G401 (cell line): ENCODE measurements at regions not wholly inside any gene's neighbourhood (a gene's known extent, or its start where the extent isn't known, plus 50 kb on each side); places are given as distances from the start of the nearest gene placed in this dataset.

Experiments
- DNase-seq: peaks from one replicate; pipeline ENCODE4 v3.0.0-alpha.2; 2015; ENCODE audit warnings: low spot score
- in situ Hi-C: cut with HindIII; loops from 2 replicates; pipeline ENCODE4 v1.10.0; 2016; ENCODE audit warnings: low sequenced_read_pairs, mixed read lengths

DNA sequence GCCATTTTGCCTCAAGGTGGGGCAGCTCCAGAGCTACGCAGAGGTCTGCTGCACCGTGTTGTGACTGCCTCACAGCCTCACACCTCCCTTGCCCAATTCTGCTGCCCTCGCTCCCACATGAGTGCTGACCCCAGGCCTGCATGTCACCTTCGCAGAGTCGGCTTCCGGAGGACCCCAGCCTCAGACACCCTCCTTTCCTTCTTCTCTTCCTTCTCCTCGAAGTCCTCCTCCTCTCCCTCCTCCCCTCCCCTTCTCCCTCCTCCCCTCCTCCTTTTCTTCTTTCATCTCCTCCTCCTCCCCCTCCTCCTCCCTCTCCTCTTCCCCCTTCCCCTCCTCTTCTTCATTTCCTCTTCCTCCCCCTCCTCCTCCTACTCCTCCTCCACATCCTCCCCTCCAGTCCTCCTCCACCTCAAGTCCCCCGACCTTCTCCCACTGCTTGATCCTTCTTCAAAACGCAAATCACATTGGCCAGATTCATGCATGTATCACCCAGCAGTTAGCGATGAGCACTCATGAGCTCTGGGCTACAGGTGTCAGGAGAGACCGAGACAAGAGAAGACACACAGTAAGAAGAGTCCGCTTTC, 243.8 kb downstream of the RBFOX3 start:
- in situ Hi-C loops: no loop called here
- no peak for DNase-seq

DNA sequence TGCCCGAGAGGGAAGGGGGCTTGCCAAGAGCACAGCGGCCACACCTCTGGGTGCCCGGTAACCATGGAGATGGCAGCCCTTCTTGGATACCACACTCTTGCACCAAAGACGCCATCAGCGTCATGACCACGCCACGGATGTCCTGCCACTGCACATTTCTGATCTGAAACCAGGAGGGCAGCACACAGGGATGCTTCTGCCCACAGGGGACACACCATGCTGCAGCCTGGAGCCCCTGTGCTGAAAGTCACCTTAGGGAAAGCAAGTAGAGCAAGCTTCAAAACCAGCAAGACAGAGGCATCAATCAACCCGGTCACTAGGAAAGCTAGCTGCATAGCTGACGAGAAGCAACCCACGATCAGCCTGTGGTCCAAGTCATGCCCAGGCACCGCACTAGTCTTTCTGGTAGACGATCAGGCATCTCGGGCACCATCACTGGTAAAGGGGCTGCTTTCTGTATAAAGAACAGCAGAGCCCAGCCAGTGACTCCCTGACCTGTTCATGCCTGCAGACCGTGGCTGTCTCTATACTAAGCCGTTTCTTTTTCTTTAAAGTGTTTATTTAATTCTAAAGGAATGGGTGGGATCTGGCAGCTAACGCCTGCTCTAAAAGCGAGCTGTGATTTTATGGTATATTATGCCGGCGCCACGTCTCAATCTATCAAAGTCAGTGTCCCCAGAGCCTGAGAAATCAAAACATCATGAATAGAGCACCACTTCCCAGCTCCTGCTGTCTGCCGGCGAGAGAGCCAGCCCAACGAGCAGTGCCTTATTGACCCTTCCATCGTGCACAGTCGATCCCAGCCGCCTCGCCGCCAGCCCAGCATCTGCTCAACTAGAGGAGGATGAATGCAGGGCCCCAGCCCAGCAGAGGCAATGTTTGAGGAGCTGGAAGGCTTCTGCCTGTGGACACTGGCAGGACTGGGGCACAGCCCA, 244.7 kb downstream of the RBFOX3 start:
- in situ Hi-C loops: no loop called here

DNA sequence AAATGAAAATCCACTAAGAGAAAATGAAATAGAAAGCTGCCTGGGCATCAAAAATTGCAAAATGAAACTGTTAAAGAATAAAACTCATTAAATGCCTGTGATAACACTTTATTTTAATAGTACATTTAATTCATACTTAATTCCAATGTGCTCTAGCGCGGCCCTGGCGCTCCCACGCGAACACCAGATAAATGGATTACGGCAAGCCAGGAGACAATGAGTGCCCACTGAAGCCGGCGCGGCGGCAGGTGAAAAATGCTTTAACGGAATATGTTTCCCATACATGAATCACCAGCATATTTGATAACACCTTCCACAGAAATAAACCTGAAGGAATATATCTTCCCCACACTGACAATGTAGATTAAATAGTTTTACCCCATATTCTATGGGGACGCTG, 245.5 kb downstream of the RBFOX3 start:
- no peak for DNase-seq
- in situ Hi-C loops: no loop called here

More for the DNA sequence above, 244.7 kb downstream of the RBFOX3 start:
- no peak for DNase-seq

DNA sequence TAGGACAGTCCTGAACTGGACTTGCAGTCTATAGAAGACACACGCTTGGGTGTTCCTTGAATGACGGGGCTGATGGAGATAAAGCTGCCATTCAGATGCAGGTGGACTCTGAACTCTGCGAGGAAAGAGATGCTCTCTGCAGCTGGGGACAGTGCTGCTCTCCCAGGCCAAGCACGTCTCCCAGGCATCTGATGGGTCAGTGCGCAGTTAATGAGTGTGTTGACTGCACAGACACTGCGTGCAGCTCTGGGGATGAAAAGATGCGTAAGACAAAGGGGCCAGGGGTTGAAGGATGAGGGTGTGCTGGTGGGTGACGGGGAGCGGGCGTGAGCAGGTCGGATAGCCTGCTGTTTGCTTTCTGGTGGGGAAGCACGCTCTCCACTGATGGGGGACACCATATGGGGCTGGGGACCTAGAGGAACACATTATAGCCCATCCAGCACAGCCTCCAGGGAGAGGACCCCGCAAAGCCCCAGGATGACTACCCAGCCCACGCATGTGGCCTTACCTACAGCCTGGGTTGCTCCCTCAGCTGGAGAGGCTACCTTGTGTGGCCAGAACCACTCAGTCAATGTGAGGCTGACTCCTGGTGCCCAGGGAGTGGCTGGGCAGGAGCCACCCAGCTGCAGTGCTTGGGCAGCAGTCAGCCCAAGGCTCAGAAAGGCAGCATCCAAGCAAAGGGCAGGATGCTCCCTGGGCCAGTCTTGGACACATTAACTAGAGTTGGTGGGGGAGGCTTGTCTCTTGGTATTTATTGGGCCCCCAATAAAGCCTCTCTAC, 246.3 kb downstream of the RBFOX3 start:
- in situ Hi-C loops: no loop called here
- no peak for DNase-seq

DNA sequence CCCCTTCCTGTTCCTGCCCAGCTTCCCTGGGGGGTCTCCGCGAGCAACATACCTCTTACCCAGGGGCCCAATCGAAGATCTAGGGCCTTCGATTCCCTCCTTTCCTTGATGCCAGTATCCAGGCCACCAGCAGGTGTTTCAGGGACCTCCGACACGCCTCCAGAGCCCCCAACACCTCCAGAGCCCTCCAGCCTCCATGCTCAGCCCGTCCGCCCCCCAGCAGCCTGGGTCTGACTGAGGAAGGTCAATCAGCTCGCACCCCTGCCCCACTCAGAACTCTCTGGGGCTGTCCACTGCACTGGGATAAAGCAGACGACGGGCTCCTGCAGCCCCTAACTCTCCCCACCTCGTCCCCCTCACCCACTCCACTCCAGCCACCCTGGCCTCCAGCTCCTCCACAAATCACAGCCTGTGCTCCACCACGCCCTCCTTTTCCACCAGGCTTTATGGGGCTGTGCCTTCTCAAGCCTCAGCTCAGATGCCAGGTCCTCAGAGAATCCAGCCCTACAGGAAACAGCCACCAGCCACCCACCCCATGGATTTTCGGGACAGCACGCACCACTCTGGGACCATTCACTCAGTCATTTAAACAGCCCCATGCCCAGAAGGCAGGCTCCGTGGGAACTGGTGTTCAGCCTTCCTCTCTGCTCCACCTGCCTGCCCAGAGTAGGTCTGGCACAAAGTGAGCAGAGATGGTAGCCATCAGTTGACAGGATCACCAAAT, 247.1 kb downstream of the RBFOX3 start:
- in situ Hi-C loops: no loop called here
- peak; percentile 58 for DNase-seq

GRCh38 chr17:79362772-79363305, 248.0 kb downstream of the RBFOX3 start:
- in situ Hi-C loops: no loop called here
- DNase-seq: no peak

DNA sequence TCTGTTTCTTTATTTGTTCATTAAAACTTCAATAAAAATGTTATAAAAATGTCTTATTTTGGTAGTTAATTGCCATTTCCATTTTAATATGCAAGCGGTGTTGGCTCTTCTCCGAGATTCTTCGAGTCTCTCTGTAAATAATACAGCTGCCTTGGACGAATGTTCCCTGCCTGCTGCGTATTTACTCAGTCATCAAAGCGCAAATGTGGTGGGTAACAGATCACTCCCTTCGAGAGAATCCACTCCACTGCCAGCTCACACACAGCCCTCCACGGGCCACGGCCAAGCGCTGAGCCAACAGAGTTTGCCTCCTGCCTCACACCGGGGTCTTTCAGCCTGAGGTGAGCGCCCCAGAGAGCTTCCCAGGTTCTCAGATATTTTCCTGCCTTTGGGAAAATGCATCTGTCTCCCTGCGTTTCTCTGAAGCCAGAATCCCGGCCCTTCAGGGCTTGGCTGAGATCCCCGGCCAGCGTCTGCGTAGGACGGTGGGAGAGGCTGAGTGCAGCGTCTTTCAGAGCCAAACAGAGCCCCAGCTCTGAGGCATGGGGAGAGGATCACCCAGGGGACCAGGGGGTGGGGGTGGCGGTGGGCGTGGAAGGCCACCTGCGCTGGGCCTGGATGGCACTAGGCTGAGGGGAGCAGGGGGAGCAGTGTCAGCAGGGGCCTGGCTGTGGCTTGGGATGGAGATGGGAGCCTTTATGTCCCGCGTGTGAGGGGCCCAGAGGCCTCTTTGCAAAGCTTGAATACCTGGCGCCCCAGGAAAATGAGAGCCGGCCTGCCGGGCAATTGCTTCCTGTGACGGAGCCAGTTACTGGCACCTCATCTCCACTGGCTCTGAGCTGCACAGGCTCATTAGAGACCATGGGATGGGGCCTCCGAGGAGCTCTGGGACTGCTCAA, 248.7 kb downstream of the RBFOX3 start:
- in situ Hi-C loops: no loop called here
- peak; percentile 65 for DNase-seq

GRCh38 chr17:79361221-79361734, 249.6 kb downstream of the RBFOX3 start:
- in situ Hi-C loops: no loop called here

GRCh38 chr17:79360196-79360595, 250.7 kb downstream of the RBFOX3 start:
- DNase-seq: no peak
- in situ Hi-C loops: no loop called here

More at GRCh38 chr17:79361221-79361734, 249.6 kb downstream of the RBFOX3 start:
- no peak for DNase-seq

DNA sequence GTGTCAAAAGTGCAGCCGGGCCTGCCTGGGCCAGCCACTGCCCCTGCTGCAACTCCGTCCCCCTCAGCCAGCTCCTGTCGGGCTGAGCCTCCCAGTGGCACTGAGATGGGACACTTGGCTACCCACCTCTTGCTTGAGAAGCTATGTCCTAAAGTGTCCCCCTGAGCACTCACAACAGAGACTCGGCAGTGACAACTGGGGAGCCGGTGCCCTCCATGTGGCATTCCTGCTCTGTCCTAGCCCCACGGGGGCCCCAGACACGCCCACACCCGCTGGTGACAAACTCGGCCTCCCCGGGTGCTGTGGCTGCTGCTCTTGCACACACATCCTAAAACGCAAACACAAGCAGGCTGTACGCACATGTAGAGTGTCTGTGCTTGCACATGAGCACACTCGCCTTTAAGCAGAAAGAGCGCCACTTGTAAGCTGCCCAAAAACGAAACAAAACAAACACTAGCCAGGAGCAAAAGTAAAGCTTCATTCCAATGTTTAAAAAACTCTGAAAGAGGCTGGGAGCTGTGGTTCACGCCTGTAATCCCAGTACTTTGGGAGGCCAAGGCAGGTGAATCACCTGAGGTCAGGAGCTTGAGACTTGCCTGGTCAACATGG, 253.9 kb downstream of the RBFOX3 start:
- in situ Hi-C loops: no loop called here
- no peak for DNase-seq

DNA sequence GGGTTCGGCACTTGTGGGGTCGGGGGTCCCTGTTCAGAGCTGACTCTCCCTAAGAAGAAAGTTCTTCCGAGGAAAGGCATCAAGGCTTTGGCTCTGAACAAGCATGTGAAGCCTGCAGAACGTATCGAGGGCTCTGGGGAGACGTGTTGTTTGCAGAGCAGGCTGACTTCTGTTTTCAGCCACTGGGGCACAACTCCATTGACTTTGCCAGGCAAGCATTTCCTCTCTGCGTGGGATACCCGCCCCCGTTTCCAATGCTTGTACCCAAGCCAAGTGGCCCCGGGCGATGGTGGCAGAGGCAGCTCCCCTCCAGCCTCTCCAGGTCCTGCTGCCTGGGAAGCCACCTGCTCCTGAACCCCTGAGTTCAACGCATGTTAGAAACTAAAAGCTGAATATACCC, 255.7 kb downstream of the RBFOX3 start:
- in situ Hi-C loops: no loop called here
- DNase-seq: no peak

DNA sequence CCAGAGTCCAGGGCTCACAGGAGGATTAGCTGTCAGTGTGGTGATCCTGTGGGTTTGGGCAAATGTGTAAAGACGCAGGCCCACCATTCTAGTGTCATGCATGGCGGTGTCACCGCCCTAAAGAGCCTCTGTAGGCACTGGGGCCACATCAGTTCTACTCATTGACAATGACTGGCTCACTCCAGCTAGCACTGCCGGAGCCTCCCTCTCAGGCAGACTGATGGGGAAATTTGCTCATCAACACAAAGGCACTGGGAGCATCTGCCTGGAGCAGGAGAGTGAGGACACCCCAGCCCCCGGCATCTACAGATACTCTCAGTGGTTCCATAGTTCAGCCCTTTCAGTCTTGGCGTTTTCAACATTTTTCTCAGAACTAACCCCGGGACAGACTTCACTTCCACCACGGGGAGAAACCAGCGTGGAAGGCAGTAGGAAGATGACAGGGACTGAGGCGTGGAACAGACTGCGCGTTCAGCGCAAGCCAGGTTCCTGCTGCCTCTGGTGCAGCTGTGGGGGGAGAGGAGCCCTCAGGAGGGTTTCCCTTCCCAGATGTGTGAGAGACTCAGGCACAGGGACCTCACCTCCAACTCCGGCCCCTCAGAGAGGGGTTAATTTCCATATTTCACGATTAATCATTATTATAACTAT, 256.6 kb downstream of the RBFOX3 start:
- DNase-seq: no peak
- in situ Hi-C loops: loop anchor here (5.0 kb wide), 1 partner anchor 52 kb away; no protein-coding TSS in a partner anchor

DNA sequence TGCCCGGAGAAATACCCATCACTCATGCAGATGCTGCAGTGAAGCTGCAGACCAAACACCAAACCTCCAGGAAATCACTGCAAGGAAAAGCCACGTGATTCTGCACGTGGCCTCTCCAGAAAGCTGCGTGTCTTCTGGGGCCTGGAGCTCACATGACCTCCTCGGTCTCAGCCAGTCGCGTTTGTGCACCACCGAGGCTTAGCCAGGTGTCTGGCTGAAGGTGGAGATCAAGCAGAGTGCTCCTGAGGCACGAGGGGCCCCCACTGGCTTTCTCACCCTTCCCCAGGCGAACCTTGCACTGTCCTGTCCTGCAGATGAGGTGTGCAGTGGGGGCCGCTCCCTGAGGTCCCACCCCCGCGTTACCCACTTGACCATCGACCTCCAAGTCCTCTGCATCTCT, 257.3 kb downstream of the RBFOX3 start:
- DNase-seq: no peak
- in situ Hi-C loops: loop anchor here (5.0 kb wide), 1 partner anchor 51 kb away; no protein-coding TSS in a partner anchor

DNA sequence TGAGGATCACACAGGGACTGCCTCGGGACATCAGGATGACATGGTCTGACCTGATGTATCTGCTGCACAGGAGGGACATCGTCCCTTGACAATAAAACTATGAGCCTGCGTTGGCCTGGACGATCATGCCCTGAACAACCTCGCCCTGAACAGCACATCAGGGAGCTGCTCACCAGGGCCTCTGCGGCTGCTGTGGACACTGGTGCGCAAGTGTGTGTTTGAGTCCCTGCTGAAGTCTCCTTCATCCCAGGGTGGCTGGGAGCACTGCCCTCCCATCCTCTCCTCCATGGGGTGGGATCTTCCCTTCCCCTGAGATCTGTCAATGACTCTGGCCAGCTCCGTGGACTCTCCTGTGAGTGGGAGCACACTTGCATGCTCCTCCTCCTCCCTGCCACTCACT, 257.8 kb downstream of the RBFOX3 start:
- in situ Hi-C loops: loop anchor here (5.0 kb wide), 1 partner anchor 51 kb away; no protein-coding TSS in a partner anchor
- no peak for DNase-seq

- in situ Hi-C loops: loop anchor here (5.0 kb wide), 1 partner anchor 48 kb away; no protein-coding TSS in a partner anchor
- DNase-seq: no peak
Observed at GRCh38 chr17:79350533-79350932, 260.3 kb downstream of the RBFOX3 start.

DNA sequence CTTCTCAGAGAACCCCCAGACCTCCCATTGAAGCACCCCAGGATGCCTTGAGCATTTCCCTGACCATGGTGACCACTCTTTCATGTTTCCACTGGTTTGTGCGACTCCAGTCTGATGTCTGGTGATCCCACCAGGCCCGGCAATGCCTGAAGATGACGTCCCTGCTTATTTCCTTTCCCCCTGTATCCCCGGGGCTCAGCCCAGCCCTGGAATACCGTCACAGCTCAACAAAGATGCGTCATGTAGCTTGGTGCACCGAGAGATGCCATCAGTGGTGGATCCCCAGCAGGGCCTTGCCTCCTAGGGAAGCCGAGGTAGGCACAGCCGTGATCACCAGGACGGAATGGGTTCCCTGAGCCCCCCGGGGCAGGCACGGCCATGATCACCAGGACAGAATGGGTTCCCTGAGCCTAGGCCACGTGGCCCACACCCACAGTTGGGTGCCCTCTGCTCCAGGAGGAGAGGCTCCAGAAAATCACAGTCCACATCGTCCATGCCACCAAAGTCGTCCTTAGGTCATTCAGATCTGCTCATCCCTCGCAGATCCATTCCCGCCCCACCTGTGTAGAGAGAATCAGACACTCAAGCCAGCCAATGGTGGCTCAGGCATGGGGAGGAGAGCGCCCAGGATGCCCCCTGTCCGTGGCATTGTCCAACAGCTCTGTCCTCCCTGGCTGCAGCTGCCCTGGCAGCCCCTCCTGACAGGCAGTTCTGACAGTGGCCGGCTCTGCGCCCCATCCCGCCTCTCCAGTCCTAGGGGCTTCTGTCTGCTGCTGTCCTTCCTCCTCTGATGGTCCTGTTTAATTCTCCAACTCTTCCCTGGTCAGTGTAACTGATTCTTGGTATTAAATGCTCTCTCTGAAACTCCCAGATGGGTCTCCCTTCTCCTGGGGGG, 261.1 kb downstream of the RBFOX3 start:
- no peak for DNase-seq
- in situ Hi-C loops: loop anchor here (5.0 kb wide), 1 partner anchor 47 kb away; no protein-coding TSS in a partner anchor
